Central memory CD8-positive, alpha-beta T cell (primary cell): ENCODE measurements at regions not wholly inside any gene's neighbourhood (a gene's known extent, or its start where the extent isn't known, plus 50 kb on each side); places are given as distances from the start of the nearest gene placed in this dataset.

Source experiments
- ATAC-seq: fragments of 150-1000 bp; cut with Tn5 transposase; replicated peaks from 2 replicates; pipeline ENCODE4 v1.10.0; 2022; ENCODE audit warnings: mild to moderate bottlenecking, moderate FRiP score, moderate number of reproducible peaks; ENCODE audit not compliant: poor library complexity, severe bottlenecking; ENCODE audit errors: extremely low read depth
- DNase-seq, 2 donors: peaks; one replicate each; pipeline ENCODE4 v3.0.0; 2021; ENCODE audit warnings: low spot score in 2 of 2
- H3K27ac Mint-ChIP-seq: one replicate; pipeline ENCODE4 v1.8.0; 2022; ENCODE audit warnings: low read depth, mild to moderate bottlenecking, moderate library complexity, mixed read lengths
- H3K27me3 Mint-ChIP-seq: one replicate; pipeline ENCODE4 v1.8.0; 2022; ENCODE audit warnings: mixed read lengths
- H3K36me3 Mint-ChIP-seq: one replicate; pipeline ENCODE4 v1.8.0; 2022; ENCODE audit warnings: mild to moderate bottlenecking, moderate library complexity, mixed read lengths; ENCODE audit not compliant: insufficient read depth
- H3K4me1 Mint-ChIP-seq: one replicate; pipeline ENCODE4 v1.8.0; 2022; ENCODE audit warnings: mixed read lengths
- H3K4me3 Mint-ChIP-seq: one replicate; pipeline ENCODE4 v1.8.0; 2022; ENCODE audit warnings: mild to moderate bottlenecking, moderate library complexity, mixed read lengths
- H3K9me3 Mint-ChIP-seq: one replicate; pipeline ENCODE4 v1.8.0; 2022; ENCODE audit warnings: mixed read lengths

DNA sequence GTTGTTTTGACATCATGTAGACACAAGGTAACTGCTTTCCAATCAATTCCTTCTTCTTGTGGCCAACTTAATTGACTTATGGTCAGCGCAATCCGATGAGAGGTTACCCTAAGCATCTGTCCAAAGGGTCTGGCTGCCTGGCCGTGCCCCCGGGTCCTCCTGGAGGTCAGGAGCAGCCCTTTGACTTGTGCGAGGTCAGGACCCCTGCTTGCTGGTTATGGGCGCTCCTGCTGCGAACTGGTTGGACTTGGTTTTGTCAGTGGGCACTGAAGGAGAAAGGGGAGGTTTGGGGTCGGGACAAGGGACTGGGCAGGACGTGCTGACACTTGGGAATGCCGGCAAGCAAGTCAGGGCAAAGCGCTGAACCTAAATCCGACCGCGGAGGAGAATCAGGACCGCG, 215.6 kb downstream of the QKI start:
- H3K27me3 Mint-ChIP-seq = no peaks in the 10 kb centered on the region
- H3K9me3 Mint-ChIP-seq = no peaks in the 10 kb centered on the region

More for the DNA sequence above, 215.6 kb downstream of the QKI start:
- Mint-ChIP-seq H3K4me1 (no peaks in the 10 kb centered on the region), H3K4me3 (no peak overlapping the region), H3K27ac (no peak overlapping the region), H3K36me3 (no peaks in the 10 kb centered on the region)
- ATAC-seq = no peak
- no peak for DNase-seq
